CD4-positive, CD25-positive, alpha-beta regulatory T cell (primary cell): ENCODE measurements at regions not wholly inside any gene's neighbourhood (a gene's known extent, or its start where the extent isn't known, plus 50 kb on each side); places are given as distances from the start of the nearest gene placed in this dataset.
A peak's percentile ranks its signal among the peaks of the same experiment; 100 is the strongest.
"Not testable (repeated sequence)": the region's sequence is repeated elsewhere in the genome, so short reads cannot be mapped to it uniquely, and the experiment has no call there.

Experiments used
- ATAC-seq, 2 donors: fragments of 150-1000 bp; cut with Tn5 transposase; one replicate each; pipeline ENCODE4 v1.10.0; 2021; ENCODE audit warnings: low read depth in 2 of 2, moderate number of reproducible peaks in 2 of 2, moderate library complexity in 1 of 2
- DNase-seq, 3 donors: peaks; one replicate each; pipeline versions ENCODE4 v3.0.0 to v3.0.0-alpha.2; 2012 to 2022; ENCODE audit warnings: mixed read lengths in 1 of 3
- H3K27ac ChIP-seq: one replicate; pipeline ENCODE4 v1.7.0; 2013; ENCODE audit warnings: mild to moderate bottlenecking, low read length; ENCODE audit not compliant: insufficient read depth, poor library complexity, severe bottlenecking
- H3K27me3 ChIP-seq: one replicate; pipeline ENCODE4 v1.7.0; 2013; ENCODE audit warnings: low read length; ENCODE audit not compliant: control insufficient read depth, insufficient read depth
- H3K36me3 ChIP-seq: one replicate; pipeline ENCODE4 v1.7.0; 2013; ENCODE audit warnings: mild to moderate bottlenecking, low read length, moderate library complexity; ENCODE audit not compliant: control insufficient read depth, insufficient read depth
- H3K4me1 ChIP-seq: 2 replicates; pipeline ENCODE4 v1.7.0; 2013; ENCODE audit warnings: mild to moderate bottlenecking, low read length; ENCODE audit not compliant: insufficient read depth, control insufficient read depth, poor library complexity, severe bottlenecking
- H3K4me3 ChIP-seq: one replicate; pipeline ENCODE4 v1.7.0; 2013; ENCODE audit warnings: low read depth, mild to moderate bottlenecking, low read length, moderate library complexity
- H3K9me3 ChIP-seq, 2 experiments: 1 replicate in 1 of 2; 2 replicates in 1 of 2; pipeline ENCODE4 v1.7.0; 2013; ENCODE audit warnings: low read length in 2 of 2, mild to moderate bottlenecking in 1 of 2, moderate library complexity in 1 of 2; ENCODE audit not compliant: control insufficient read depth in 2 of 2
- H3K27ac Mint-ChIP-seq, 3 donors: one replicate each; pipeline ENCODE4 v1.8.0; 2020 to 2022; ENCODE audit warnings: mild to moderate bottlenecking in 3 of 3, mixed read lengths in 3 of 3, moderate library complexity in 2 of 3
- H3K27me3 Mint-ChIP-seq: one replicate; pipeline ENCODE4 v1.8.0; 2022; ENCODE audit warnings: mild to moderate bottlenecking, mixed read lengths
- H3K36me3 Mint-ChIP-seq: one replicate; pipeline ENCODE4 v1.8.0; 2020; ENCODE audit warnings: mixed read lengths
- H3K4me1 Mint-ChIP-seq, 4 donors: one replicate each; pipeline ENCODE4 v1.8.0; 2020 to 2022; ENCODE audit warnings: mixed read lengths in 4 of 4, mild to moderate bottlenecking in 1 of 4
- H3K4me3 Mint-ChIP-seq, 4 donors: one replicate each; pipeline ENCODE4 v1.8.0; 2020 to 2022; ENCODE audit warnings: mild to moderate bottlenecking in 4 of 4, mixed read lengths in 4 of 4, moderate library complexity in 3 of 4
- H3K9me3 Mint-ChIP-seq, 7 donors: one replicate each; pipeline ENCODE4 v1.8.0; 2020 to 2022; ENCODE audit warnings: mixed read lengths in 7 of 7, mild to moderate bottlenecking in 3 of 7, moderate library complexity in 2 of 7

DNA sequence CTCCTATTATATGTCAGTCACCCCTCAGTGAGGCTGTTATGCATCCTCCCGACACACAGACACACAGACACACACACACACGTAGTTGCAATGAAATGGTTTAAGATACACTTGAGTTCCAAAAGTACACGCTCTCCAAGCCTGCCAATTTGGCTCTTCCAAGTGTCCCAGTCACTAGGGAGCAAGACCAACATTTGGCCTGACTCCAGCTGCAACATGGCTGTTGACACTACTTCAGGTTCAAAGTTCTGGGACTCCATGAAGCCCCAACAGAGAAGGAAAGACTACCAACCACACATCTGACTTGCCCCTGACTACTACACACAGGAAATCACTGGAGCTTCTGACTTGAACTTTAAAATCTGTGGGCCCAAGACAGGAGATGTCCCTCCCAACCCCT lies 128.1 kb upstream of the KCNJ18 start:
- no peak for ATAC-seq
- H3K27ac ChIP-seq: no peak overlapping the region
- H3K9me3 Mint-ChIP-seq: peaks cover 0 to 4% (median 2%) of the 10 kb centered on the region in 7 donors

DNA sequence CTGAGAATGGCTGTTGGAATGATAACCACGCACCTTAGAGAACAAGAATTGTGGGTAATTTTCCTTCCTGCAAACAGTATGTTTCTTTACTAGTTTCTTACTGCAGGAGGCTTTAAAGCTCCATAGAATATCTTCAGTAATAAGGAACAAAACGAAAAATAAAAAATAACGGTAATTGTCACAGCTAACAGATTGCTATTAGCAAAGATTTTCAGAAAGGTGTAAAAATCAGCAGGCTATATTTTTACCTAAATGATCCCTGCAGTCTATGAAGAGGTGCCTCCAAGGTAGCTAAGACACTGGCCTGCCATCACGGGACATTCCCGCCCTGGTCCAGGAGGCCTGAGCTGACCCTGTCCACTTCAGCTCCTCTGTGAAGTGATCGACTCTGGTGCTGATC lies 127.6 kb upstream of the KCNJ18 start:
- not testable (repeated sequence) for H3K36me3 ChIP-seq, H3K27me3 ChIP-seq, DNase-seq, H3K4me1 Mint-ChIP-seq, H3K9me3 ChIP-seq, H3K4me3 ChIP-seq, H3K27ac Mint-ChIP-seq, ATAC-seq, H3K27ac ChIP-seq, H3K4me1 ChIP-seq, H3K36me3 Mint-ChIP-seq, H3K4me3 Mint-ChIP-seq, H3K9me3 Mint-ChIP-seq
- H3K27me3 Mint-ChIP-seq: peaks cover 36% of the 10 kb centered on the region

More for the DNA sequence above, 128.1 kb upstream of the KCNJ18 start:
- Histone ChIP-seq H3K36me3 (no peaks in the 10 kb centered on the region), H3K27me3 (no peaks in the 10 kb centered on the region), H3K4me1 (no peaks in the 10 kb centered on the region), H3K4me3 (no peak overlapping the region), H3K9me3 (no peaks in the 10 kb centered on the region)
- H3K27me3 Mint-ChIP-seq: peaks cover 36% of the 10 kb centered on the region
- no peaks in the 10 kb centered on the region for H3K4me1 Mint-ChIP-seq
- no peak for DNase-seq
- H3K4me3 Mint-ChIP-seq: no peak overlapping the region
- no peak overlapping the region for H3K27ac Mint-ChIP-seq
- H3K36me3 Mint-ChIP-seq: no peaks in the 10 kb centered on the region

DNA sequence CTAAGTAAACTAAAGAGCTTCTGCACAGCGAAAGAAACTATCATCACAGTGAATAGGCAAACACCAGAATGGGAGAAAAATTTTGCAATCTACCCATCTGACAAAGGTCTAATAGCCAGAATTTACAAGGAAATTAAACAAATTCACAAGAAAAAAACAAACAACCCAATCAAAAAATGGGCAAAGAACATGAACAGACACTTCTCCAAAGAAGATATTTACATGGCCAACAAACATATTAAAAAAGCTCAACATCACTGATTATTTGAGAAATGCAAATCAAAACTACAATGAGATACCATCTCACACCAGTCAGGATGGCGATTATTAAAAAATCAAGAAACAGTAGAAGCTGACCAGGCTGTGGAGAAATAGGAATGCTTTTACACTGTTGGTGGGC lies 121.9 kb upstream of the KCNJ18 start:
- H3K27ac ChIP-seq, DNase-seq, H3K4me1 ChIP-seq, H3K4me3 ChIP-seq, H3K27ac Mint-ChIP-seq, H3K36me3 Mint-ChIP-seq, H3K9me3 ChIP-seq, H3K4me3 Mint-ChIP-seq, ATAC-seq, H3K27me3 ChIP-seq, H3K36me3 ChIP-seq: not testable (repeated sequence)
- Mint-ChIP-seq H3K4me1 (peaks cover 0 to 15% (median 0%) of the 10 kb centered on the region in 4 donors), H3K9me3 (peaks cover 0 to 10% (median 2%) of the 10 kb centered on the region in 7 donors), H3K27me3 (peaks cover 27% of the 10 kb centered on the region)

DNA sequence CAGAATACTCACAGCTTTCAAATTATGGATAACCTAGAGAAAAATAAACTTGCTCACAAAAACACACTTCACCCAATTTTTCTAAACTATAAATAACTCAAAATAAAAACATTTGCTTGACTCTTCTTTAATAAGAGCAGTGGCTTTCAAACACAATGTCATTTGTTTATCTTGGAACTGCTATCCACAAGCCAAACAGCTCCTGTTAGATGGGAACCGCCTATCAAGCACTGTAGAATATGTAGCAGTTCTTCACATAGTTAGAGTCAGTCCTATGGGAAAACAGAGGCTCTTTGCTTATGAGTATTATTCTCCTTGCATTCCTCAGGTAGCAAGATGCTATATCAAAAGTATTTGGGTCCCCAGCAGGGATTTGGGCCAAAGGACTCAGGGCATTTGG lies 120.2 kb upstream of the KCNJ18 start:
- not testable (repeated sequence) for H3K4me3 Mint-ChIP-seq, H3K4me3 ChIP-seq, H3K27ac ChIP-seq, H3K27me3 ChIP-seq, H3K36me3 Mint-ChIP-seq, ATAC-seq, H3K4me1 ChIP-seq, H3K36me3 ChIP-seq, H3K9me3 ChIP-seq, DNase-seq, H3K27ac Mint-ChIP-seq
- H3K9me3 Mint-ChIP-seq: peaks cover 0 to 10% (median 2%) of the 10 kb centered on the region in 7 donors
- H3K27me3 Mint-ChIP-seq: peaks cover 18% of the 10 kb centered on the region
- peaks cover 0 to 15% (median 0%) of the 10 kb centered on the region in 4 donors for H3K4me1 Mint-ChIP-seq

DNA sequence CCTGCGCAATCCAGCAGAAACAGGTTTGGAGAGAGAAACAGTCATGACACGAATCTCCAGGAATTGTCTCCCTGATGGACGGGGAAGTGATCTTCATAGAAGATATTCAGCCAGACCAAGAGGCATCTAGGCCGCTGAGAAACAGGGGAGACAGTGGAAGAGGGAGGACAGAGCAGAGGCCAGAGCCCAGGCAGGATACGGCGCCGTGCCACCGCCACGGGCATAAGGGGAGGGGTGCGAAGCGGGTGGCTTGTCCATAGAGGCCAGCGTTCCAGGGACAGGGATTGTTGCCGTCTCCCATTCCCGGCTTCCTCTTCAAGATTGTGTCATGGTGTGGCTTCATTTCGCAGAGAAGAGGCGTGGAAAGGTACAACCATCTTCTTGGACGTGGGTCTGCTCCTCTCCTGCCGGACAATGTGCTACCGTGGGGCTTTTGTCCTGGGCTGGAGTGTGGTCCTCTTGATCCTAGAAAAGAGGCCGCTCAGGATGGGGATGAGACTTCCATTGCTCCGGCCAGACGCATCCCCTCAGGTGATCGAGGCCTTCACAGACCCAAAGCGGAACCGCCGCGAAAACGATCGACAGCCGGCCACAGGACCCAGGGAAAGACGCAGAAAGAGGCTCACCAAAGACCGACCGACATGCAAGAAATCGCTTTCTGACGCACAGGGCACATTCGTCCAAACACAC lies 118.9 kb upstream of the KCNJ18 start:
- not testable (repeated sequence) for H3K36me3 ChIP-seq, DNase-seq, H3K4me3 ChIP-seq, H3K4me1 ChIP-seq, H3K36me3 Mint-ChIP-seq, H3K27ac ChIP-seq, H3K27me3 ChIP-seq, ATAC-seq, H3K9me3 ChIP-seq
- Mint-ChIP-seq H3K27me3 (peaks cover 13% of the 10 kb centered on the region), H3K4me3 (peak overlapping the region; percentile 28 to 80 (median 66)), H3K27ac (peak overlapping the region in 1 of 3 donors; percentile 75), H3K4me1 (peaks cover 0 to 15% (median 0%) of the 10 kb centered on the region in 4 donors), H3K9me3 (peaks cover 0 to 10% (median under 1%) of the 10 kb centered on the region in 7 donors)

DNA sequence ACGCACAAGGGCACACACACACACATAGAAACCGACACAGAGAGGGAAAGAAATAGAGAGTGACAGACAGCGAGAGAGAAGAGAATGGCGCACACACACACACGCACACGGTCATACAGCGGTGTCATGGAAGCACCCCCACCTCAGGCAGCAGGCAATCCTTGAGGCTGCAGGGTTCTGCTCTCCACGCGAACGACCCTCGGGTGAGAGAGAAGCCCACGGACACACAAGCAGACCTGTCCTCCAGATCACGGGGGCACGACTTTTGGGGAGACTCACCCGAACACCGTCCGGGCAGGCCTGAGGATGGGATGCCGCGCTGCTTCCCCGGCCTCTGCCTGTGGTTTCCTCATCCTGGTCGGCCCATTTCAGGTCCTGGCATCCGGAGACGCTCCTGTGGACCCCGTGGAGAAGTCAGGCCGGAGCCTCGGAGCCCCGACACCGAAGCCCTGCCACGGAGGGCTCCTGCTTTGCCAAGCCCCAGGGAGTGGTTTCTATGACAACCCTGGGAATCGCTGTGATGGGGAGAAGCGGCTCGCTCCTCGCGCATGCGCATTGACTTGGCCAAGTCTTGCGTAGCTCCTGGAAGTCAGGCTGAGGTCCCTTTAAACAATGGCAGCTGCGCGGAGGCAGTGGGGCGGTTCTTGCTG lies 118.2 kb upstream of the KCNJ18 start:
- no peaks in the 10 kb centered on the region for H3K4me1 ChIP-seq
- H3K27me3 ChIP-seq: no peaks in the 10 kb centered on the region
- Mint-ChIP-seq H3K4me1 (peaks cover 0 to 15% (median 0%) of the 10 kb centered on the region in 4 donors), H3K4me3 (peak overlapping the region in 3 of 4 donors; percentile 63 to 80 (median 66)), H3K36me3 (peaks cover 9% of the 10 kb centered on the region), H3K27me3 (peaks cover 14% of the 10 kb centered on the region), H3K9me3 (peaks cover 0 to 10% (median 0%) of the 10 kb centered on the region in 7 donors), H3K27ac (peak overlapping the region in 1 of 3 donors; percentile 0)
- peaks cover 0 to 2% of the 10 kb centered on the region in 2 experiments for H3K9me3 ChIP-seq
- DNase-seq (peak; percentile 13 to 20 (median 17)), ATAC-seq (peak in 1 of 2 donors; percentile 20)
- H3K36me3 ChIP-seq: no peaks in the 10 kb centered on the region
- H3K27ac ChIP-seq: no peak overlapping the region
- H3K4me3 ChIP-seq: no peak overlapping the region

DNA sequence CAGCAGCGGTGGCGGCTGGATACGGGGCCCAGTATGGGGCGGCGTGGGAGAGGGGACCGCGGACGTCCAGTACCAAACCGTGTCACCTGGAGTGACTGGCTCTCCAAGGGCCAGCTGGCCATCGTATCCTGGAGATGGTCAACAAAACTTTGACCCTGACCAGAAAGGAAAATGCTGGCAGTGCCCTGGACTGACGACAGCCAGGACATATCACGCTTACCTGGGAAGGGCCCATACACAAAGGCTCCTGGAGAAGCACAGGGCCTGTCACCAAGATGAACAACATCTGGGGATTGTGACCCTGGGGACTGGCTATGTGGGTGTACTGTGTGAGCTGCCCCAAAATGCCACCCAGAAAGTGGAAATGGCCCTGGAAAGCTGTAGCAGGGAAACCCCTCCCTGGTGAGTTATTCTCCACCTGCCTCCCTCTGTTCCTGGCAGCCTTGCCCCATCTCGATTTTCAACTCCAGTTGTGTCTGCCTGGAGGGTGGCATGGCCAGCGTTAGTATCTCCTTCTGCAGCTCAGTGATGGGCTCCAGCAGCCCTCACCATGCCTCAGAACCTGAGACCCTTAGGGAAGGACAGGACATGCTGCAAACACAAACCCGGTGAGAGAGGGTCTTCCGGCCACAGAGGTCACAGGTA lies 117.6 kb upstream of the KCNJ18 start:
- H3K36me3 Mint-ChIP-seq, H3K9me3 ChIP-seq, H3K9me3 Mint-ChIP-seq, H3K4me1 ChIP-seq, ATAC-seq, H3K4me3 ChIP-seq, H3K36me3 ChIP-seq, H3K27ac ChIP-seq, H3K27me3 ChIP-seq, DNase-seq: not testable (repeated sequence)
- peak overlapping the region in 1 of 3 donors; percentile 0 for H3K27ac Mint-ChIP-seq
- H3K4me3 Mint-ChIP-seq: peak overlapping the region in 1 of 4 donors; percentile 80
- H3K27me3 Mint-ChIP-seq: peaks cover 14% of the 10 kb centered on the region
- peaks cover 0 to 15% (median 0%) of the 10 kb centered on the region in 4 donors for H3K4me1 Mint-ChIP-seq
